Lower leg skin (tissue), 4 donors: ENCODE measurements at regions not wholly inside any gene's neighbourhood (a gene's known extent, or its start where the extent isn't known, plus 50 kb on each side); places are given as distances from the start of the nearest gene placed in this dataset.

ENCODE experiments used
- DNase-seq, 2 donors: peaks; one replicate each; pipeline ENCODE4 v3.0.0-alpha.2; 2019; ENCODE audit warnings: low spot score in 2 of 2
- H3K4me3 ChIP-seq: fragments of 200-600 bp; sonication (generic); 2 replicates; pipeline ENCODE4 v1.5.1; 2017; ENCODE audit warnings: mild to moderate bottlenecking, low read depth; ENCODE audit not compliant: poor library complexity, severe bottlenecking
- POLR2A ChIP-seq, 2 donors: fragments of 450-650 bp; IDR thresholded peaks; one replicate each; pipeline ENCODE4 v1.6.1; 2016 to 2017; ENCODE audit warnings: antibody characterized with exemption in 2 of 2, mild to moderate bottlenecking in 1 of 2, moderate library complexity in 1 of 2
- WGBS, 2 donors: methylation state at CpG; one replicate each; pipeline ENCODE4 v1.1.5; 2018; 5-methylcytosine and 5-hydroxymethylcytosine counted together
- intact Hi-C: fragments of 100-400 bp; cut with DNase I; formaldehyde crosslinking; loops from one replicate; pipeline ENCODE4 v1.15.0; 2023; ENCODE audit warnings: low total_unique reads
- TF ChIP-seq, protein P1 (sequence below), 3 donors: fragments of 450-650 bp; IDR thresholded peaks; one replicate each; pipeline ENCODE4 v1.5.1; 2016; ENCODE audit warnings: antibody characterized with exemption in 3 of 3, mild to moderate bottlenecking in 3 of 3, moderate library complexity in 2 of 3

DNA sequence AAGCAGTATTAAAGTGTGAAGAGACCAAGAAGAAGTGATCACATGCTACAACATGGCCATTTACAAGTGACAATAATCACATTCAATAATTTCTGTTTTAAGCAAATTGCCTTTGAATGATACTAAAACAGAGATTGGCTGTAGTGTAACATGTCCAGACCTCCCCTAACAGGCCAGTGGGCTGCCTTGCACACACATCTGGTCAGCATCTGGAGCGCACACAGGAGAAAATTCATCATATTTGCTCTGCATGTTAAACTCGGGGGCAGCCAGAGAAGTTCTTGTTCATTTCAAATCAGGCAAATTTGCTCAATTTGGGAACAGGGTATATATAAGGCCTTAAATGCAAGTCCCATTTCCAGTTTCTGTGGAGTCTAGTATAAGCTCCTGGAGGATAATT, 111.1 kb upstream of the FBXL7 start:
- intact Hi-C loops, result no loop called here
- H3K4me3 ChIP-seq, result no peak overlapping the region
- no peak for DNase-seq
- no peak for TF ChIP-seq POLR2A (IDR thresholded peaks at IDR 0.05)
- TF ChIP-seq, protein P1, sequence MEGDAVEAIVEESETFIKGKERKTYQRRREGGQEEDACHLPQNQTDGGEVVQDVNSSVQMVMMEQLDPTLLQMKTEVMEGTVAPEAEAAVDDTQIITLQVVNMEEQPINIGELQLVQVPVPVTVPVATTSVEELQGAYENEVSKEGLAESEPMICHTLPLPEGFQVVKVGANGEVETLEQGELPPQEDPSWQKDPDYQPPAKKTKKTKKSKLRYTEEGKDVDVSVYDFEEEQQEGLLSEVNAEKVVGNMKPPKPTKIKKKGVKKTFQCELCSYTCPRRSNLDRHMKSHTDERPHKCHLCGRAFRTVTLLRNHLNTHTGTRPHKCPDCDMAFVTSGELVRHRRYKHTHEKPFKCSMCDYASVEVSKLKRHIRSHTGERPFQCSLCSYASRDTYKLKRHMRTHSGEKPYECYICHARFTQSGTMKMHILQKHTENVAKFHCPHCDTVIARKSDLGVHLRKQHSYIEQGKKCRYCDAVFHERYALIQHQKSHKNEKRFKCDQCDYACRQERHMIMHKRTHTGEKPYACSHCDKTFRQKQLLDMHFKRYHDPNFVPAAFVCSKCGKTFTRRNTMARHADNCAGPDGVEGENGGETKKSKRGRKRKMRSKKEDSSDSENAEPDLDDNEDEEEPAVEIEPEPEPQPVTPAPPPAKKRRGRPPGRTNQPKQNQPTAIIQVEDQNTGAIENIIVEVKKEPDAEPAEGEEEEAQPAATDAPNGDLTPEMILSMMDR (IDR thresholded peaks at IDR 0.05), result no peak
- WGBS, 2 donors, result 46 to 69% methylated on average over 2 of the region's 2 CpGs

- intact Hi-C loops, result no loop called here
- H3K4me3 ChIP-seq, result no peak overlapping the region
- TF ChIP-seq POLR2A (IDR thresholded peaks at IDR 0.05), result no peak
- TF ChIP-seq, protein P1 (IDR thresholded peaks at IDR 0.05), result no peak
- DNase-seq, result no peak
- WGBS, 2 donors, result 80 to 81% methylated on average over 6 of the region's 6 CpGs
Observed at GRCh38 chr5:15387931-15388524, 112.0 kb upstream of the FBXL7 start.

- TF ChIP-seq POLR2A (IDR thresholded peaks at IDR 0.05), result no peak
- WGBS, 2 donors, result 89 to 95% methylated on average over 3 of the region's 3 CpGs
- intact Hi-C loops, result no loop called here
- DNase-seq, result no peak
- H3K4me3 ChIP-seq, result no peak overlapping the region
Observed at GRCh38 chr5:15386122-15386521, 113.9 kb upstream of the FBXL7 start.

GRCh38 chr5:15385553-15385952, 114.4 kb upstream of the FBXL7 start:
- DNase-seq, result no peak
- TF ChIP-seq, protein P1 (IDR thresholded peaks at IDR 0.05), result no peak
- TF ChIP-seq POLR2A (IDR thresholded peaks at IDR 0.05), result no peak

GRCh38 chr5:15385037-15385436, 114.9 kb upstream of the FBXL7 start:
- H3K4me3 ChIP-seq, result no peak overlapping the region
- TF ChIP-seq POLR2A (IDR thresholded peaks at IDR 0.05), result no peak
- TF ChIP-seq, protein P1 (IDR thresholded peaks at IDR 0.05), result no peak
- intact Hi-C loops, result no loop called here
- DNase-seq, result no peak
- 79 to 85% methylated on average over 12 of the region's 12 CpGs for WGBS, 2 donors

More at GRCh38 chr5:15385553-15385952, 114.4 kb upstream of the FBXL7 start:
- WGBS, 2 donors, result 87 to 88% methylated on average over 18 of the region's 18 CpGs
- H3K4me3 ChIP-seq, result no peak overlapping the region
- intact Hi-C loops, result no loop called here

DNA sequence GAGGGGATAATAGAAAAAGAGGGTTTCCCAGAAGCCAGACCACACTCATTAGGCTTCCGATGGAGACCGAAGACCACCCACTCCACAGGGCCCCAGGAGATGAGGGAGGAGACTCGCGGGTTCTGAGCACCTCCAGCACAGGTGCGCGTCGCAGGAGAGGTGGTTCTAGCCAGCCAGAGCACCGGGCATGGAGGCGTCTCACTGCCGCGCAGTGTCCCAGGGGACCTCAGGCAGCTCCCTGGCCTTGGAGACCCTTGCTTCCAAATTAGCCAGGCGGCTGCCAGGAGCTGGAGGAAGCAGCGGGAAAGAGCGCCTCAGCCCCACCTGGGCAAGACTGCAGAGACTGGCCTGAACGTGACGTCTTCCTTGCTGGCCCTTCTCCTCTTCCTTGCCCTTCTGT, 115.4 kb upstream of the FBXL7 start:
- H3K4me3 ChIP-seq, result no peak overlapping the region
- DNase-seq, result no peak
- TF ChIP-seq, protein P1 (IDR thresholded peaks at IDR 0.05), result no peak
- no peak for TF ChIP-seq POLR2A (IDR thresholded peaks at IDR 0.05)
- intact Hi-C loops, result no loop called here
- 89 to 92% methylated on average over 16 of the region's 16 CpGs for WGBS, 2 donors
